ENCODE measurements at regions not wholly inside any gene's neighbourhood (a gene's known extent, or its start where the extent isn't known, plus 50 kb on each side); places are given as distances from the start of the nearest gene placed in this dataset.

- in situ Hi-C loops (cut with MboI; ENCODE audit: low pct_unique_long_range_greater_than_20kb, low sequenced_read_pairs, unreplicated experiment): no loop called here
- DNase-seq (ENCODE audit: low spot score): no peak
- no peak for TF ChIP-seq CTCF (IDR thresholded peaks at IDR 0.05; ENCODE audit: extremely low read depth, insufficient read depth, missing control alignments)
Observed at GRCh38 chr1:82978461-82979324, 1020.2 kb downstream of the TTLL7 start.

- in situ Hi-C loops (cut with MboI; ENCODE audit: low pct_unique_long_range_greater_than_20kb, low sequenced_read_pairs, unreplicated experiment): no loop called here
- no peak for DNase-seq (ENCODE audit: low spot score)
- no peak for TF ChIP-seq CTCF (IDR thresholded peaks at IDR 0.05; ENCODE audit: extremely low read depth, insufficient read depth, missing control alignments)
Observed at GRCh38 chr1:82972841-82973553, 1025.9 kb downstream of the TTLL7 start.

- no peak for TF ChIP-seq CTCF (IDR thresholded peaks at IDR 0.05; ENCODE audit: extremely low read depth, insufficient read depth, missing control alignments)
- in situ Hi-C loops (cut with MboI; ENCODE audit: low pct_unique_long_range_greater_than_20kb, low sequenced_read_pairs, unreplicated experiment): no loop called here
- no peak for DNase-seq (ENCODE audit: low spot score)
Observed at GRCh38 chr1:82969340-82969739, 1029.6 kb downstream of the TTLL7 start.

GRCh38 chr1:82962658-82963057 is 1036.3 kb downstream of the TTLL7 start:
- no peak for TF ChIP-seq CTCF (IDR thresholded peaks at IDR 0.05; ENCODE audit: extremely low read depth, insufficient read depth, missing control alignments)
- DNase-seq (ENCODE audit: low spot score): no peak
- in situ Hi-C loops (cut with MboI; ENCODE audit: low pct_unique_long_range_greater_than_20kb, low sequenced_read_pairs, unreplicated experiment): no loop called here

- no peak for TF ChIP-seq CTCF (IDR thresholded peaks at IDR 0.05; ENCODE audit: extremely low read depth, insufficient read depth, missing control alignments)
Observed at GRCh38 chr1:82950606-82951200, 1048.2 kb downstream of the TTLL7 start.

GRCh38 chr1:82948386-82948785 is 1050.5 kb downstream of the TTLL7 start:
- in situ Hi-C loops (cut with MboI; ENCODE audit: low pct_unique_long_range_greater_than_20kb, low sequenced_read_pairs, unreplicated experiment): no loop called here
- no peak for TF ChIP-seq CTCF (IDR thresholded peaks at IDR 0.05; ENCODE audit: extremely low read depth, insufficient read depth, missing control alignments)
- no peak for DNase-seq (ENCODE audit: low spot score)

More at GRCh38 chr1:82950606-82951200, 1048.2 kb downstream of the TTLL7 start:
- DNase-seq (ENCODE audit: low spot score): no peak
- in situ Hi-C loops (cut with MboI; ENCODE audit: low pct_unique_long_range_greater_than_20kb, low sequenced_read_pairs, unreplicated experiment): no loop called here

Data from GM13977 (cell line).